Stimulated activated naive CD8-positive, alpha-beta T cell treated with anti-CD3 and anti-CD28 coated beads, Interleukin-15, amount 100 ng/mL, for 72 hours (primary cell): ENCODE measurements at regions not wholly inside any gene's neighbourhood (a gene's known extent, or its start where the extent isn't known, plus 50 kb on each side); places are given as distances from the start of the nearest gene placed in this dataset.

Source experiments
- ATAC-seq: fragments of 150-1000 bp; cut with Tn5 transposase; 2 replicates; pipeline ENCODE4 v1.10.0; 2021; ENCODE audit warnings: mild to moderate bottlenecking, moderate library complexity
- DNase-seq, 2 donors: peaks; one replicate each; pipeline ENCODE4 v3.0.0; 2021 to 2022
- H3K27ac Mint-ChIP-seq, 2 donors: one replicate each; pipeline ENCODE4 v1.8.0; 2022; ENCODE audit warnings: mild to moderate bottlenecking in 2 of 2, mixed read lengths in 2 of 2, moderate library complexity in 2 of 2
- H3K27me3 Mint-ChIP-seq: one replicate; pipeline ENCODE4 v1.8.0; 2022; ENCODE audit warnings: mixed read lengths
- H3K4me1 Mint-ChIP-seq: one replicate; pipeline ENCODE4 v1.8.0; 2022; ENCODE audit warnings: mild to moderate bottlenecking, mixed read lengths
- H3K4me3 Mint-ChIP-seq, 2 donors: one replicate each; pipeline ENCODE4 v1.8.0; 2022; ENCODE audit warnings: mild to moderate bottlenecking in 2 of 2, mixed read lengths in 2 of 2, moderate library complexity in 1 of 2
- H3K9me3 Mint-ChIP-seq, 2 donors: one replicate each; pipeline ENCODE4 v1.8.0; 2022; ENCODE audit warnings: mixed read lengths in 2 of 2

- no peak for DNase-seq
- no peaks in the 10 kb centered on the region for H3K27me3 Mint-ChIP-seq
- no peaks in the 10 kb centered on the region for H3K9me3 Mint-ChIP-seq
- H3K4me1 Mint-ChIP-seq, result no peaks in the 10 kb centered on the region
- no peak overlapping the region for H3K4me3 Mint-ChIP-seq
- ATAC-seq, result no peak
- H3K27ac Mint-ChIP-seq, result no peak overlapping the region
Measured at GRCh38 chr5:124398460-124398859, 348.0 kb downstream of the ZNF608 start.

GRCh38 chr5:124397317-124397716 lies 349.1 kb downstream of the ZNF608 start:
- H3K4me3 Mint-ChIP-seq, result no peak overlapping the region
- DNase-seq, result no peak
- H3K27me3 Mint-ChIP-seq, result no peaks in the 10 kb centered on the region
- no peak overlapping the region for H3K27ac Mint-ChIP-seq
- no peak for ATAC-seq
- H3K4me1 Mint-ChIP-seq, result no peaks in the 10 kb centered on the region
- no peaks in the 10 kb centered on the region for H3K9me3 Mint-ChIP-seq

GRCh38 chr5:124395926-124396325 lies 350.5 kb downstream of the ZNF608 start:
- no peaks in the 10 kb centered on the region for H3K4me1 Mint-ChIP-seq
- peaks cover 1 to 2% of the 10 kb centered on the region in 2 donors for H3K9me3 Mint-ChIP-seq
- ATAC-seq (no peak), DNase-seq (no peak)
- no peak overlapping the region for H3K4me3 Mint-ChIP-seq
- H3K27ac Mint-ChIP-seq, result no peak overlapping the region
- no peaks in the 10 kb centered on the region for H3K27me3 Mint-ChIP-seq

- ATAC-seq (no peak), DNase-seq (no peak)
- Mint-ChIP-seq H3K27ac (no peak overlapping the region), H3K4me1 (no peaks in the 10 kb centered on the region), H3K9me3 (peaks cover 5 to 6% of the 10 kb centered on the region in 2 donors), H3K4me3 (no peak overlapping the region), H3K27me3 (no peaks in the 10 kb centered on the region)
Measured at GRCh38 chr5:124395287-124395686, 351.2 kb downstream of the ZNF608 start.

DNA sequence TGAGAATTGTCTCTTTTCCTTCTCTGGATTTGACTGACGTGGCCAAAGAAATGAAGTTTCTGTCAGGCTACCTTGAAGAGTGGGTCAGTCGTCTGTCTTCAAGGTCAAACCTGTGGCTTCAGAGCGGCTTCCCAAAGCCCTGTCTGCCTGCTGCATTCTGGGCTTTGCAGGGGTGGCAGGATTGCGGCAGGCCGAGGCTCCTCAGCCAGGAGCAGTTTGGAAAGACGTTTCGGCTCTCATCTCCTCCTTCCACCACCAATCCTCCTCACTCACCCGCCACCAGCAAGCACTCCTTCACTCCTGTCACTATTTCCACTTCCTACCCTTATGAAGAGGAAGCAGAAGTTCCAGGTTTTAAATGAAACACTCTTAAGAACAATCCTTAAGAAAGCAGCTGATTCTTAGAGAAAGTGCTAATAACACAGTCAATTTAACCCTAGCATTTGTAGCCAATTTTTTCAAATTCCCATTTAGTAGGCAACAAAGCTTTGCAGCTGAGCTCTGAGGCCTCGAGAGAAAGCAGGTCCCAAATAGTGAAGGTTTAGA lies 351.7 kb downstream of the ZNF608 start:
- Mint-ChIP-seq H3K27ac (no peak overlapping the region), H3K27me3 (no peaks in the 10 kb centered on the region), H3K4me3 (no peak overlapping the region), H3K9me3 (peaks cover 9 to 10% of the 10 kb centered on the region in 2 donors), H3K4me1 (no peaks in the 10 kb centered on the region)
- DNase-seq (no peak), ATAC-seq (no peak)

DNA sequence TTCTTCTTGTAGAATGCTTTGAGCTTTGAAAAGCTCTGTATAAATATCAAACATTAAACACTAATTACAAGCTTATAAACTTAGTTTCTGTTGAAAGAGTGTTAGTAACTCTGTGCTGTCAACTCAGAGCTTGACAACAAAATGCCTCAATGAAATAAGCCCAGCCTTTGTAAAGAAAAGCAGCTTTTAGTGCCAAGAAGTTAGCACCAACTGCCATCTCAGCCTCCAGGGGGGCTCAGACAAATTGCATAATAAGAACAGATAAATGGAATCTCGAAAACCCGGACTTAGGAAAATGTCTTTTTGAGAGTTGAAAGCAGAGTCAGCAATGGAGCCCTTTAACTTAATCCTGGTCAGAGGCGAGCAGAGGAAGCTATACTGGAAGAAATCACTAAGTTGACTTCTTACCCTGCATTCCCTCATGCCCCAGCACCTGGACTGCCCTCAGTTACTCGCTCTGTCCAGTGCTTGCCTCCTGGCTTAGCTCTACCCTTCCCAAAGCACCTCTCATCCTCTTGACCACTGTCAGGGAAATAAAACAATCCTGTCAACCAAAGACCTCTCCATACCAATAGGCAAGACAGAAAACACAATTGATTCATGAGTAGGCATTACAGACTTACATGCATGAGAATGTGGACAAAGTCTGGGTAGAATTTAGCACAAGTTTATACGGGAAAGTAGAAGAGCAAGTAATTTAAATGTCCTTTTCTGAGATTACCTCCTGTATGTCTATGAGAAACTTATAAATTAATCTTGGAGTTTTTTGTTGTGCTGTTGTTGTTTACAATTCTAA lies 352.7 kb downstream of the ZNF608 start:
- Mint-ChIP-seq H3K27ac (no peak overlapping the region), H3K4me3 (no peak overlapping the region), H3K27me3 (no peaks in the 10 kb centered on the region), H3K9me3 (peaks cover 13 to 14% of the 10 kb centered on the region in 2 donors), H3K4me1 (no peaks in the 10 kb centered on the region)
- DNase-seq, result no peak
- ATAC-seq, result no peak

- no peak for ATAC-seq
- no peaks in the 10 kb centered on the region for H3K4me1 Mint-ChIP-seq
- no peak for DNase-seq
- H3K4me3 Mint-ChIP-seq, result no peak overlapping the region
- H3K27me3 Mint-ChIP-seq, result no peaks in the 10 kb centered on the region
- H3K27ac Mint-ChIP-seq, result no peak overlapping the region
- H3K9me3 Mint-ChIP-seq, result peaks cover 29 to 34% of the 10 kb centered on the region in 2 donors
Measured at GRCh38 chr5:124383693-124384092, 362.7 kb downstream of the ZNF608 start.

GRCh38 chr5:124377386-124377785 lies 369.1 kb downstream of the ZNF608 start:
- no peak overlapping the region for H3K27ac Mint-ChIP-seq
- DNase-seq, result no peak
- H3K27me3 Mint-ChIP-seq, result no peaks in the 10 kb centered on the region
- ATAC-seq, result no peak
- H3K4me1 Mint-ChIP-seq, result no peaks in the 10 kb centered on the region
- H3K4me3 Mint-ChIP-seq, result no peak overlapping the region
- H3K9me3 Mint-ChIP-seq, result peaks cover 11 to 18% of the 10 kb centered on the region in 2 donors

DNA sequence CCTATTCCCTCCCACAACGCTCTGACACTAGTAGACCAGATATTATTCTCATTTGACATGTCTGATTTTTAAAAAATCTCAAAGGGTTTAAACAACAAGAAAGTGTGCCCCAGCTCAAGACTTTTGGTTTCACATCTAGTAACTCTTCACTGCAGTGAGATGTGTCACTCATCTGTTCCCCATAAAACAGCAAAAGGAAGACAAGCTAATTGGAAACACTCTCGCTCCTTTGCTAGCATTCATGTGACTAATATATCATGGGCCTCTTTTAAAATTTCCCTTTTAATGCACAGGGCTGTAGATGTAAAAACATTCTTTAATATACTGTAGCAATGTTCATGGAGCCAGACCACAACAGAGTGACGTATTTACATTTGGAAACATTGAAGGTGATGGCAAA lies 372.6 kb downstream of the ZNF608 start:
- ATAC-seq, result no peak
- DNase-seq, result no peak
- Mint-ChIP-seq H3K4me3 (no peak overlapping the region), H3K9me3 (peaks cover 0 to 7% of the 10 kb centered on the region in 2 donors), H3K27ac (no peak overlapping the region), H3K4me1 (no peaks in the 10 kb centered on the region), H3K27me3 (no peaks in the 10 kb centered on the region)

DNA sequence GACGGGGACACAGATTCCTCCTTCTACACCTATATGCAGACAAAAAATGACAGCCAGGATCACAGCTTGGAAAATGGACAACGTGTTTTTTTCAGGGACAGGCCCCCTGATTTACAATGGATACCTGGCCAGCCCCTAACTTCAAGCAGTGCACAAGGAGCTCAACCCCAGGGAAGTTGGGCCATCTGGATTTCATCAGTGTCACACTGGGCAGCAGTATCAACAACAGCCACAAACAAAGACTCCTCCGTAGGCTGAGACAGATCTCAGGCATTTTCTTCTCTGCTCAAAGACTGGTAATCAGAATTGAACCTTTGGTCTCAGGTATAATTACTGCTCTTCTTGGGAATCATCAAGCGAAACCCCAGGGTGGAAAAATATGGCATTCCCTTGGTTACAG lies 374.0 kb downstream of the ZNF608 start:
- H3K4me1 Mint-ChIP-seq, result no peaks in the 10 kb centered on the region
- DNase-seq, result no peak
- peaks cover 0 to 7% of the 10 kb centered on the region in 2 donors for H3K9me3 Mint-ChIP-seq

GRCh38 chr5:124371111-124371706 lies 375.2 kb downstream of the ZNF608 start:
- DNase-seq, result no peak
- Mint-ChIP-seq H3K4me1 (no peaks in the 10 kb centered on the region), H3K27me3 (no peaks in the 10 kb centered on the region), H3K4me3 (no peak overlapping the region), H3K9me3 (peaks cover 0 to 7% of the 10 kb centered on the region in 2 donors), H3K27ac (no peak overlapping the region)
- no peak for ATAC-seq

More for the DNA sequence above, 374.0 kb downstream of the ZNF608 start:
- ATAC-seq, result no peak
- Mint-ChIP-seq H3K27me3 (no peaks in the 10 kb centered on the region), H3K27ac (no peak overlapping the region), H3K4me3 (no peak overlapping the region)

DNA sequence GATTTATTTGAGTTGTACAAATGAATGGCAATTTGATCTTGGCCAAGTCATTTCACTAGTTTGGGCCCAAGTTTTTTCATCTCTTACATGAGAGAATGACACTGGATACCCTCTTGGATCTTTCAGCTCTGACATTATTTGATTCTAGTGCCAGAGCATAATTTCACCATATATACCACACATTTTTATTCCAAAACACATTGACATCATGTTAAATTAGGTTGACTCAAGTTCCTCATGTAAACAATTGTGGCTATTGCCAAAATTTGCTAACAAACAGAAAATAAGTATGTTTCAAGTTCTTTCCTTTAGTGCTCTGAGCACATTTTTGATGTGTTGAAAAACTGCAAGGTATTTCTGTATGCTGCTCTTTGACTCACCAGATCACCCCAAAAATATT lies 375.8 kb downstream of the ZNF608 start:
- Mint-ChIP-seq H3K27ac (no peak overlapping the region), H3K27me3 (no peaks in the 10 kb centered on the region), H3K4me1 (no peaks in the 10 kb centered on the region), H3K4me3 (no peak overlapping the region), H3K9me3 (peaks cover 0 to 7% of the 10 kb centered on the region in 2 donors)
- DNase-seq, result no peak
- ATAC-seq, result no peak

DNA sequence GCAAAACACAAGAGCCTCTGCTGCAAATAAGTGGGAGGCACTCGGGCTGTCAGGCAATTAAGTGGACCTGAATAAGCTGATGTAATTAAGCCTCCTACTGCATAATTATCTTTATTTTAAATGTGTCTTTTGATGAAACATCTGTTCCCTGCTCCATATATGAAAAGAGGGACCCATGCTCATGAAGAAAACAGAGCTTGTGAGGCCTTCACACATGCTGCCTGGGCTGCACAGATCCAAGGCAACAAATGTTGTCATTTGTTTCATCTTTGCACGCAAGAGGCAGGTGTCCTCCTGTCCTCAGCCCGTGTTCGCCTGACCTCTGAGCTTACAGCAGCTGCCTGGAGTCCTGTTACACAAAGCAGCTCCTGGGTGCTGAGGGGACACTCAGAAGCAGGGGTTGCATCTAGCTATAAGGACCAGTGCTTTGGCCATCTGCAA lies 381.1 kb downstream of the ZNF608 start:
- no peaks in the 10 kb centered on the region for H3K27me3 Mint-ChIP-seq
- peaks cover 9 to 20% of the 10 kb centered on the region in 2 donors for H3K9me3 Mint-ChIP-seq
- H3K4me3 Mint-ChIP-seq, result no peak overlapping the region
- no peak for ATAC-seq
- H3K27ac Mint-ChIP-seq, result no peak overlapping the region
- DNase-seq, result no peak
- H3K4me1 Mint-ChIP-seq, result no peaks in the 10 kb centered on the region

DNA sequence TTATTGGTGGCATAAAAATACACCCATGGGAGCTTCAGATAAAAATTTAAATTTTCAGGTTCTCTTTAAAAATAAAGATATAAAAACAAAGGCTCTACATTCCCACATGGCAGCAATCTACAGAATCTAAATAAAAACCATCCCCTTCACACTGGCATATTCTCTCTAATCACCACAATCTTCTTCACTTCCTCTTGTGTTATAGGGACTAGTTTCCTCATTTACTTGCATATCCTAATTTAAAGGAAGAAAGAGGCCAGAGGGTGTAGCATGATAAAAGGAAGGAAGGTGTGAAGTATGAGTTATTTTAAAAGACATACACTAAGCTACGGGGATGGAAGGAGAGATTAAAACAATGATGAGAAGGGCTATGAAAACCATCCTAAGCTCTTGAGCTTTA lies 390.5 kb downstream of the ZNF608 start:
- Mint-ChIP-seq H3K27me3 (no peaks in the 10 kb centered on the region), H3K4me3 (no peak overlapping the region), H3K9me3 (peaks cover 4 to 13% of the 10 kb centered on the region in 2 donors), H3K27ac (no peak overlapping the region), H3K4me1 (no peaks in the 10 kb centered on the region)
- no peak for DNase-seq
- no peak for ATAC-seq

DNA sequence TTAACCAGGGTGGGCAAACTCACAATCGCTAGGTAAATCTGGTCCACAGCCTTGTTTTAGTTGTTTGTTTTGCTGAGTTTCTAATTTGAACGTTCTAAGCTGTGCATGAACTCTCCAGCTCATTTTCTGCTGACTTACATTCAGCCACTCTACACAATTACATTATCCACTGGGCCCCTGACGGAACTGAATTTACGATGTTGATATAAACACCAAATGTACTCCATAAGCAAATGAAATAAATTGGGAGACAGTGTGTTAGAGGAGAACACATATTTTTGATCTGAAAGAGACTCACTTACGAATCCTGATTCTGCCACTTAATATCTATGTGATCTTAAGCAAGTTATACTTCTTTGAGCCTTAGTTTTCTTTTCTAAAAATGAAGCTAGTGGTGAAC lies 393.4 kb downstream of the ZNF608 start:
- Mint-ChIP-seq H3K27ac (no peak overlapping the region), H3K9me3 (peaks cover 4% of the 10 kb centered on the region in 2 donors), H3K4me1 (no peaks in the 10 kb centered on the region), H3K4me3 (no peak overlapping the region), H3K27me3 (no peaks in the 10 kb centered on the region)
- no peak for ATAC-seq
- DNase-seq, result no peak

- Mint-ChIP-seq H3K27ac (no peak overlapping the region), H3K9me3 (peaks cover 4% of the 10 kb centered on the region in 2 donors), H3K4me1 (no peaks in the 10 kb centered on the region), H3K27me3 (no peaks in the 10 kb centered on the region), H3K4me3 (no peak overlapping the region)
- ATAC-seq (no peak), DNase-seq (no peak)
Measured at GRCh38 chr5:124352312-124352711, 394.1 kb downstream of the ZNF608 start.
